HG03159 (cell line): ENCODE measurements at regions not wholly inside any gene's neighbourhood (a gene's known extent, or its start where the extent isn't known, plus 50 kb on each side); places are given as distances from the start of the nearest gene placed in this dataset.

ENCODE experiments used
- ATAC-seq: cut with Tn5 transposase; IDR thresholded peaks from one replicate; pipeline ENCODE4 v1.9.1; 2021; ENCODE audit warnings: mild to moderate bottlenecking, moderate library complexity; ENCODE audit not compliant: unreplicated experiment

- no peak for ATAC-seq
Measured at GRCh38 chr15:87394676-87395075, 861.9 kb downstream of the NTRK3 start.

GRCh38 chr15:87387766-87388165 lies 868.8 kb downstream of the NTRK3 start:
- no peak for ATAC-seq

GRCh38 chr15:87374339-87374738 lies 882.2 kb downstream of the NTRK3 start:
- no peak for ATAC-seq

- no peak for ATAC-seq
Measured at GRCh38 chr15:87369269-87369668, 887.3 kb downstream of the NTRK3 start.

- no peak for ATAC-seq
Measured at GRCh38 chr15:87368511-87368910, 888.0 kb downstream of the NTRK3 start.

GRCh38 chr15:87365186-87365585 lies 891.4 kb downstream of the NTRK3 start:
- ATAC-seq = no peak

DNA sequence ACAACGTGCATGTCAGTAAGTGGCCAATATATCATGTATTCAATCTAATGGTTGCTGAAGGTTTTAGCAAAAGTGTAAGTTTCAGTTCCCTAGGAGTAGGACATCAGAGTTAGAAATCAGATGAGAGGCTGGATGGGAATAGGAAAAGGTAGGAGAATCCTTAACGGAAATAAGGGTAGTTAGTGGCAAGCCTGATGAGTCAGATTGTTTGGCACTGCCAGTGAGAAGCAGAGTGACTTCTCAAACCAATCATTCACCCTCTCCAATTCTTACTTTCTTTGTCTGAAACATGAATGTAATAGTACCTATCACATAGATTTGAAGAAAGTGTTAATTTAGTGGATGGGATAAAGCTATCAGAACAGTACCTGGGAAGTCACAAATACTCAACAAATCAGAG lies 894.0 kb downstream of the NTRK3 start:
- ATAC-seq = no peak

DNA sequence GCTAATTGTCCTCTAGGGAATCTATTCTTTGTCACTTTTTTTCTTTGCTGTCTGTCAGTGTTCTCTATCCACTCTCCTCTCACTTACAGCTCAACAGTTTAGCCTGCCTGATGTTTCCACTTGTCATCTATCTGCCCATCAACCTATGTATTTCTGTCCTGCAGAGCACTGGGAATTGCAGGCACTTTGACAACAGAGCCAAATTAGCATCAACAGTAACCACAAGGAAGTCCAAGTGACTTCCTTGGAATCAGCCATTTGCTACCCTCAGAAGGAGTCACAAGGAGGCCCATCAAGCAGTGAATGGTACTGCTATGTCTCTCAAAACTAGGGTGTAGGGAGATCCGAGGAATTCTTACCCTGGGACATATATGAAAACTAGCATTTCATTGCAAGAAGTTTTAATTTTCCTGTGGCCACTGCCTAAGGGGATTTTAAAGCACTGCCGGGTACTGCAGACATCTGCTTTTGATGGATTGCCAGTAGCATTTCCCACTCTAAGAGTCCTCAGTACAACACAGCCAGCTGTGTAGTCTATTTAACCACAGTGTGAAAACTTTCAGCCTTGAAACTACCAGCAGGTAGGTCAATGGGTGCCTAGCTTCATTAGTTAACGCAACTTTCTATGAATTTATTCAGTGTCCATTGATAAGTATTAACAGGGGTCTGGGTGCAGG lies 898.8 kb downstream of the NTRK3 start:
- ATAC-seq = no peak

GRCh38 chr15:87355946-87356345 lies 900.6 kb downstream of the NTRK3 start:
- no peak for ATAC-seq

GRCh38 chr15:87354661-87355410 lies 901.7 kb downstream of the NTRK3 start:
- no peak for ATAC-seq

DNA sequence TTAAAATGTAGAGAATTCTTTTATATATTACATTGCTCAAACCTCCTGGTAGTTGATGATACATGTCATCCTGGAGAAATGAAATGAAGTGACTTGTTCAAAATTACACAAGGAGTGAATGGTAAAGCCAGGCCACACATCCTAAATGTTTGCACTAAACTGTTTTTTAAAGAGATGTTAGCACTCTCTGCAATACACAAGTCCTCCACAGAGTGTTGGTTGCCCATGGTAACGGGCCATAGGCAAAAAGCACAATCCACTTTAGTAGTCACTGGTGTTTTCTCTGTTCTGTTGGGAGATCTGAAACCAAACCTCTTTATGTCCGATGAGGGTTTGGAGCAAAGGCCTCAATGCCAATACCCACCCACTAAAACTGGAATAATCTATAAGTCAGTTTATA lies 907.4 kb downstream of the NTRK3 start:
- ATAC-seq = no peak

GRCh38 chr15:87348746-87349145 lies 907.8 kb downstream of the NTRK3 start:
- no peak for ATAC-seq

DNA sequence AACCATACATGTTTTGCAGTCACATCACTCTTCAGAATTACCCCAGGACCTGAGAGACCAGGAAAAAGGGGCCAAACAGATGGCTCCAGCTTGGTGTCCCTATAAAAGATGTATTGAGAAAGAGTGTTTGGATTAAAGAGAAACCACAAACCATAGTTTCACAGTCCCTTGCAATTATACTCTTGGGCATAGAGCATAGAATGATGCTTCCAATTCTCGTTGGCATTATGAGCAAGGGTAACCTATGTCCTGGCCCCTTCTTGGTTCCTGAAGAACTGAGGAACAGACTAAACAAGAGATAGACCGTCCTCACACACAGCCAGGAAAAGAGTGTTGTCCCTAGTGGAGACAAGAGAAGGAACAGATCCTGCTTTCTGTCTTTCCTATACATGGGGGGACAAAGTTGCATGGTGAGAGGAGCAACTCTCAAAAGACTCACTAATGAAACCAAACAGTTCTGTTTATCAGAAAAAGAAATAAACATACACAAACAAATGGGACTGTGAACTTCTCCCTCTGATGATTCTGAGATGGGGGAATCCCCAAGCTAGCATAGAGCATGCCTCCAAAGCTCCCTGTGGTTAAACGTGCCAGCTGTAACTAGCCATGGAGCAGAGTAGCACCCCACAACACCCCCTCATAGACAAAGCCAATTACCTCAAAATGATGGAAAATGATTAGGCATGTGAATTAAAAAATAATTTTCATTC lies 908.6 kb downstream of the NTRK3 start:
- no peak for ATAC-seq

GRCh38 chr15:87345961-87346360 lies 910.6 kb downstream of the NTRK3 start:
- ATAC-seq = no peak

DNA sequence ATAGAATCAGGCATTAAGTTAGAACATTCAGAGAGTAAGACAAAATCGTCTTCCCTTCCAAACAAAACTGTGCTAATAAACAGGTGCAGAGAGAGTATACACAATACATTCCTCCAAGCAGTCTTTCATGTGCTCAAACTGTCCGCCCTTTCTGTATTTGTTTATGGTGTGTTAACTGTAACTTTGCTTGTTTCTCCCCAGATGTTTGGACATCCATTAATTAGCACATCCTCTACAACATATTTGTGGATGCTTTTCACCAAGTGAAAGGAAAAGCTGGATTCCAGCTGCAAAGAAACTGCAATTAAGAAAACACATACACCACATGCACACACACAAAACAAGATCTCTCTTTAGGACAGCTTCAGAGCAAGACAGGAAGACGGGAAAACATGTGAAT lies 912.6 kb downstream of the NTRK3 start:
- no peak for ATAC-seq

DNA sequence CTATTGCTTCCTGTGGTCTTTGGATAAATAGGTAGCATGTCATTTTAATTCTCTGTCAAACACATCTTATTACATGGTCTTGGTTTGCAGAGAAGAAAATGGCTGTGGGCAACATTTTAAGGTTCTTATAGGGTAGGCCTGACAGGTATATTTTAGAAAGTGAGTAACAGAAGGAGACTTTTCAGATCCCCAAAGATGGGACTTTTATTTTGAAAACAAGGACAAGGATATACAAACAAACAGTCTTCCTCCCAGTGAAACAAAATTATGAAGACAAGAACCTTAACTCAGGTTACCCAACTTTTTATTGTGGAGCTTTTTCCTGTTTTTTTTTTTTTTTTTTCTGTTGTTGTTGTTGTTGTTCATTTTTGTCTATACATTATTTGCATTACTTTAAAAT lies 916.2 kb downstream of the NTRK3 start:
- no peak for ATAC-seq

GRCh38 chr15:87326269-87326668 lies 930.3 kb downstream of the NTRK3 start:
- no peak for ATAC-seq

DNA sequence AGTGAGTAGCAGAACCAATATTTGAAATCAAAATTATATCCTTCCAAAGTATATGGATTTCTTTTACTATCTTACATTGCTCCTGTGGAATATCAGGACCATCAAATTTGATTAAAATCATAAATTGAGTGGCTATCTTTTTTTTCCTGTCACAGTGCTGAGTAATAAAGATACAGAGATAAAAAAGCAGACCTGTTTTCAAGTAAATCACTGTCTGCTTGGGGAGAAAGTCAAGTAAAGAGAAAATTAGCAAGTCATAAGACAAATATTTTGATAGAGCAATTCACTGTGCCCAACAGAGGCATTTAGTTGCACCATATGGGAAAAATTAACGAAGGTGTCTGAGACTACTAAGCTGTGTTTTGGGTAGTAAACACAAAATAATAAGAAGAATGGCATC lies 933.7 kb downstream of the NTRK3 start:
- ATAC-seq = no peak

DNA sequence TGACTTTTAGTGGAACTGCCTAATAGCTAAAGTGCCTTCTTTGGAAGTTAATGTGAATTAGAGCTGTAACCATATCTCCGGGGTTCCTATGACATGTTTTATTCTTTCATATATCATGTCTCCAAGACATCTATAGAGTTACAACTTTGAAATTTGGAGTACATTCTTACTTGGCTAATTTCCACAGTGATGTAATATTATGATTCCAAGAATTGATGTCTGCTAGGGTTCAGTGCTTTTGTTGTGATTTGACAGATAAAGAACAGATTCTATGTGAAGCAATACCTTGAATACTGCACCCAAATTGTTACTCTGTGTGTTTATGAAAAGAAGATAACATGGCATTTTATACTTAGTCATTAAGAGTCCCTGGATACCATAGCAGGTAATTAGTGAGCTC lies 934.3 kb downstream of the NTRK3 start:
- ATAC-seq = no peak

DNA sequence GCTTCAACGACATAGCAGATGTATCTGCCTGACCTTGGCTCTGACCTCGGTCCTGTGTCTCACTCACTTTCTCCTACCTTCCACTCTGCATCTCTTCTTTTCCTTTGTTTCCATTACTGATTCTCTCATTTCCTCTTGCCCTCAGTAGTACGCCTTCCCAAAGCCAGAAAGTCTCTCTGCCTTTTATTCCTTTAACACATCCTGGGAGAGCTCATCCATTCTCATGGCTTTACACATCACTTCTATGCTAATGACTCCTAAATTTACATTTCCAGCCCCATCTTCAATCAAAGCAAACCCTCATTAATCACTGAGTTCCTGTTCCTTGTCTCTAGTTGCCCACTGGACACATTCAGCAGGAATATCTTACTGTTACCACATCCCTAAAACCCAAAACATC lies 938.6 kb downstream of the NTRK3 start:
- ATAC-seq = no peak

DNA sequence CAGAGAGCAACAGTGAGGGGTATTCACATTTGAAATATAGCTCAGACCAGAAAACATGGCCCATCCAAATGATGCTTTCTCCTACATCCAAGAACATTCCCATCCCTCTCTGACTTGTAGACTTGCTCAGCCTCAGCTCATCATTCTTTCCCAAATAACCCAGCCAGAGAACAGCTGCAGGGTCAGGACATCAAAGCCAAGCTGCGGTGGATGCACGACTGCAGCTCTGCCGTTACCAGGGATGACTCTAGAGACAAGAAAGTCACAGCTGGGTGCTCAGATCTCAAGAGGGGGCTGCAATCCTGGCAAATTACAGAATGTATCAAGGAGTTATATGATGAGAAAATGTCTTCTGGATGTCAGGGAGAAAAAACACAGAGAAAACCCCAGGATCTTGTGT lies 944.3 kb downstream of the NTRK3 start:
- ATAC-seq = no peak

DNA sequence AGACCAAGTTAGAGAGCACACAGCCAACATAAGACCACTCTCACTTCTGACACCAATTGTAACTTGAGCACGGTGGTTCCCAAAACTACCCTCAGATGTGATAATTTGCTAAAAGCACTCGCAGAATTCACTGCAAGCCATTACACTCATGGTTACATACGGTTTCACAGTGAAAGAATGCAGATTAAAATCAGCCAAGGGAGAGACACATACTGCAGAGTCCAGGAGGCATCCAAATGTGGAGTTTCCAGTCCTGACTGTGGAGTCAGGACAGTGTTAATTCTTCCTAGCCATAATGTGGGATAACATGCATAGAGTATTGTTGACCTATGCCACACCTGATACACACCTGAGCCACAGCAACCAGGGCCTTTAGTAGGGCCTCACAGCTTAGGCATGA lies 956.4 kb downstream of the NTRK3 start:
- ATAC-seq = no peak
